DOHH2 (cell line): ENCODE measurements at regions not wholly inside any gene's neighbourhood (a gene's known extent, or its start where the extent isn't known, plus 50 kb on each side); places are given as distances from the start of the nearest gene placed in this dataset.

Experiments
- CTCF ChIP-seq: fragments of 200-600 bp; sonication (generic); IDR thresholded peaks from one replicate; pipeline ENCODE4 v1.5.1; 2014; ENCODE audit warnings: antibody characterized with exemption, mild to moderate bottlenecking, low read depth, low read length; ENCODE audit not compliant: poor library complexity, severe bottlenecking
- EZH2phosphoT487 ChIP-seq: fragments of 200-600 bp; sonication (generic); IDR thresholded peaks from 2 replicates; pipeline ENCODE4 v1.6.1; 2017; ENCODE audit warnings: borderline replicate concordance, mild to moderate bottlenecking, antibody characterized with exemption, low read length, moderate library complexity, mixed read lengths

GRCh38 chr10:20956843-20957242 is 59.7 kb upstream of the NEBL start:
- TF ChIP-seq EZH2phosphoT487, result no peak
- no peak for TF ChIP-seq CTCF
